Endothelial cell of umbilical vein (primary cell): ENCODE measurements at regions not wholly inside any gene's neighbourhood (a gene's known extent, or its start where the extent isn't known, plus 50 kb on each side); places are given as distances from the start of the nearest gene placed in this dataset.

ENCODE experiments used
- BruUV-seq: library from RNA; stranded (reverse); fragments of 400-500 nt; replicated peaks from 2 replicates; lab custom pipeline; 2021; lab: Mats Ljungman, UMichigan
- CTCF ChIA-PET: fragments of 300-600, 350-600 bp; sonication (Branson Sonifier 250); formaldehyde crosslinking; loops from one replicate; lab custom pipeline; 2021; ENCODE audit warnings: antibody characterized with exemption, inconsistent platforms; lab: Charles Lee
- POLR2A ChIA-PET: fragments of 300-600, 350-600 bp; sonication (Branson Sonifier 250); formaldehyde crosslinking; loops from one replicate; lab custom pipeline; 2021; ENCODE audit warnings: antibody characterized with exemption, inconsistent platforms; lab: Charles Lee
- DNase-seq: peaks from one replicate; pipeline ENCODE4 v3.0.0-alpha.2; 2011; ENCODE audit warnings: low read depth, low spot score
- FAIRE-seq: peaks from 2 replicates; lab custom pipeline; 2011; peaks lifted over from hg19 to GRCh38; lab: Jason Lieb, UNC
- H2AFZ ChIP-seq: 2 replicates; pipeline ENCODE4 v1.6.0; 2012; ENCODE audit warnings: low read depth, low read length, control low read depth, inconsistent platforms
- H3K27ac ChIP-seq: 2 replicates; pipeline ENCODE4 v1.5.1; 2011; ENCODE audit warnings: low read depth, mild to moderate bottlenecking, control low read depth, low read length, moderate library complexity; ENCODE audit not compliant: insufficient read depth
- H3K27me3 ChIP-seq, 2 experiments: 2 replicates each; pipeline versions ENCODE4 v1.6.0 to v1.6.1; 2011; ENCODE audit warnings: low read length in 2 of 2, mixed read lengths in 1 of 2; ENCODE audit not compliant: control insufficient read depth in 2 of 2, insufficient read depth in 2 of 2
- H3K36me3 ChIP-seq, 2 experiments: 2 replicates in 1 of 2; 3 replicates in 1 of 2; pipeline ENCODE4 v1.5.1; 2011; ENCODE audit warnings: low read length in 2 of 2, mild to moderate bottlenecking in 1 of 2, moderate library complexity in 1 of 2; ENCODE audit not compliant: control insufficient read depth in 2 of 2, insufficient read depth in 2 of 2; ENCODE audit errors: extremely low read depth in 1 of 2
- H3K4me1 ChIP-seq: 3 replicates; pipeline ENCODE4 v1.5.1; 2011; ENCODE audit warnings: mild to moderate bottlenecking, low read length; ENCODE audit not compliant: control insufficient read depth, insufficient read depth; ENCODE audit errors: extremely low read depth
- H3K4me2 ChIP-seq: 2 replicates; pipeline ENCODE4 v1.6.1; 2011; ENCODE audit warnings: low read length, control low read depth, mixed read lengths; ENCODE audit not compliant: insufficient read depth
- H3K4me3 ChIP-seq, 3 experiments: fragments of 200-600 bp in 1 of 3; sonication (generic), shearing (Covaris generic) in 1 of 3; replicated peaks in 1 of 3; 2 replicates each; pipeline ENCODE4 v1.5.1; 2011 to 2016; ENCODE audit warnings: control low read depth in 3 of 3, low read length in 3 of 3, mild to moderate bottlenecking in 2 of 3, inconsistent platforms in 1 of 3, low read depth in 1 of 3, moderate library complexity in 1 of 3; ENCODE audit not compliant: insufficient read depth in 1 of 3
- H3K79me2 ChIP-seq: 2 replicates; pipeline ENCODE4 v1.6.0; 2012; ENCODE audit warnings: low read length, inconsistent platforms; ENCODE audit not compliant: control insufficient read depth, insufficient read depth
- H3K9ac ChIP-seq: replicated peaks from 2 replicates; pipeline ENCODE3; 2011; ENCODE audit warnings: low read length, control low read depth; ENCODE audit not compliant: insufficient read depth; ENCODE audit errors: extremely low read depth
- H3K9me1 ChIP-seq: replicated peaks from 3 replicates; pipeline ENCODE4 v1.6.0; 2011; ENCODE audit warnings: mild to moderate bottlenecking, low read length; ENCODE audit not compliant: control insufficient read depth, insufficient read depth; ENCODE audit errors: extremely low read depth
- H3K9me3 ChIP-seq: replicated peaks from 2 replicates; pipeline ENCODE4 v1.5.1; 2012; ENCODE audit warnings: low read length, inconsistent platforms; ENCODE audit not compliant: control insufficient read depth, insufficient read depth
- H4K20me1 ChIP-seq: replicated peaks from 2 replicates; pipeline ENCODE3; 2011; ENCODE audit warnings: mild to moderate bottlenecking, low read length; ENCODE audit not compliant: control insufficient read depth, insufficient read depth; ENCODE audit errors: extremely low read depth
- CTCF ChIP-seq, 2 donors: IDR thresholded peaks; 1 replicate in 1 of 2; 2 replicates in 1 of 2; pipeline ENCODE4 v1.5.1; 2011; ENCODE audit warnings: low read length in 2 of 2, mild to moderate bottlenecking in 2 of 2, moderate library complexity in 2 of 2, control low read depth in 1 of 2, inconsistent platforms in 1 of 2, low read depth in 1 of 2; ENCODE audit not compliant: insufficient read depth in 1 of 2; ENCODE audit errors: extremely low read depth in 1 of 2
- EZH2 ChIP-seq: IDR thresholded peaks from 2 replicates; pipeline ENCODE4 v1.6.1; 2012; ENCODE audit warnings: borderline replicate concordance, low read depth, mild to moderate bottlenecking, moderate library complexity, low read length, inconsistent platforms; ENCODE audit not compliant: severe bottlenecking
- FOS ChIP-seq: IDR thresholded peaks from 2 replicates; pipeline ENCODE4 v1.6.1; 2011; ENCODE audit warnings: mild to moderate bottlenecking, low read length, moderate library complexity, borderline replicate concordance; ENCODE audit not compliant: insufficient read depth
- GATA2 ChIP-seq: IDR thresholded peaks from 2 replicates; pipeline ENCODE4 v1.7.0; 2011; ENCODE audit warnings: low read depth, mild to moderate bottlenecking, moderate library complexity, mixed read lengths, low read length; ENCODE audit not compliant: insufficient read length, insufficient read depth
- JUN ChIP-seq: IDR thresholded peaks from 2 replicates; pipeline ENCODE4 v1.6.1; 2011; ENCODE audit warnings: borderline replicate concordance, low read depth; ENCODE audit not compliant: insufficient read length, insufficient read depth
- MAX ChIP-seq: IDR thresholded peaks from 2 replicates; pipeline ENCODE4 v1.6.1; 2011; ENCODE audit not compliant: insufficient read depth, insufficient read length
- MYC ChIP-seq: IDR thresholded peaks from one replicate; pipeline ENCODE4 v1.6.1; 2011; ENCODE audit warnings: mild to moderate bottlenecking, low read depth, low read length
- POLR2A ChIP-seq: IDR thresholded peaks from 2 replicates; pipeline ENCODE4 v1.6.1; 2012; ENCODE audit warnings: low read depth, mild to moderate bottlenecking, control low read depth, low read length
- POLR2AphosphoS5 ChIP-seq: IDR thresholded peaks from 2 replicates; pipeline ENCODE4 v1.6.1; 2012; ENCODE audit warnings: low read depth, mild to moderate bottlenecking, control low read depth, low read length, moderate library complexity; ENCODE audit not compliant: insufficient read depth
- dilution Hi-C: fragments of 300-500 bp; cut with MboI; formaldehyde crosslinking; loops from one replicate; pipeline ENCODE4 v1.15.0; 2019; ENCODE audit warnings: low sequenced_read_pairs; ENCODE audit not compliant: extremely low pct_ligation_motif_present
- intact Hi-C: fragments of 100-400 bp; cut with micrococcal nuclease; formaldehyde crosslinking; loops from one replicate; pipeline ENCODE4 v1.10.0; 2022

GRCh38 chr10:108307250-108307924 is 1142.9 kb upstream of the SORCS1 start:
- Histone ChIP-seq H3K4me2 (no peak overlapping the region), H2AFZ (no peak overlapping the region), H3K79me2 (no peaks in the 10 kb centered on the region), H3K9me1 (no peaks in the 10 kb centered on the region), H3K36me3 (no peaks in the 10 kb centered on the region), H3K4me3 (no peak overlapping the region), H3K9me3 (no peaks in the 10 kb centered on the region), H3K4me1 (no peaks in the 10 kb centered on the region), H3K27ac (no peak overlapping the region), H4K20me1 (no peaks in the 10 kb centered on the region), H3K9ac (no peak overlapping the region), H3K27me3 (no peaks in the 10 kb centered on the region)
- FAIRE-seq (no peak), DNase-seq (no peak)
- intact Hi-C loops = no loop called here
- ChIA-PET POLR2A (no interaction called here), CTCF (no interaction called here)
- TF ChIP-seq FOS (no peak), POLR2AphosphoS5 (no peak), POLR2A (no peak), JUN (no peak), MAX (no peak), EZH2 (no peak), MYC (no peak), CTCF (IDR thresholded peaks at IDR 0.05; ENCODE audit: extremely low read depth in 1 of 2, insufficient read depth in 1 of 2, low read depth in 1 of 2, low read length in 2 of 2) (no peak), GATA2 (no peak)
- dilution Hi-C loops = no loop called here
- no TSS peak for BruUV-seq
